ENCODE measurements at regions not wholly inside any gene's neighbourhood (a gene's known extent, or its start where the extent isn't known, plus 50 kb on each side); places are given as distances from the start of the nearest gene placed in this dataset.

- peaks cover 4% of the 10 kb centered on the region for H3K4me1 Mint-ChIP-seq (ENCODE audit: low read depth)
- peaks cover 12% of the 10 kb centered on the region for H3K27me3 Mint-ChIP-seq (ENCODE audit: low read depth)
- no peak overlapping the region for H3K27ac Mint-ChIP-seq
- H3K36me3 Mint-ChIP-seq (ENCODE audit: low read depth): no peaks in the 10 kb centered on the region
- H3K4me3 Mint-ChIP-seq: no peak overlapping the region
- H3K9me3 Mint-ChIP-seq: no peaks in the 10 kb centered on the region
These were observed 151.9 kb upstream of the TLE3 start for GRCh38 chr15:70249616-70250015.

- H3K27me3 Mint-ChIP-seq (ENCODE audit: low read depth): peaks cover 19% of the 10 kb centered on the region
- peak overlapping the region; percentile 38 for H3K27ac Mint-ChIP-seq
These were observed 150.7 kb upstream of the TLE3 start for GRCh38 chr15:70248116-70249025.

GRCh38 chr15:70247281-70247680 is 149.6 kb upstream of the TLE3 start:
- H3K27me3 Mint-ChIP-seq (ENCODE audit: low read depth): peaks cover 19% of the 10 kb centered on the region
- H3K4me1 Mint-ChIP-seq (ENCODE audit: low read depth): peaks cover 12% of the 10 kb centered on the region
- H3K27ac Mint-ChIP-seq: no peak overlapping the region
- H3K4me3 Mint-ChIP-seq: no peak overlapping the region
- H3K9me3 Mint-ChIP-seq: no peaks in the 10 kb centered on the region
- H3K36me3 Mint-ChIP-seq (ENCODE audit: low read depth): no peaks in the 10 kb centered on the region

More at GRCh38 chr15:70248116-70249025, 150.7 kb upstream of the TLE3 start:
- peaks cover 4% of the 10 kb centered on the region for H3K4me1 Mint-ChIP-seq (ENCODE audit: low read depth)
- no peak overlapping the region for H3K4me3 Mint-ChIP-seq
- H3K36me3 Mint-ChIP-seq (ENCODE audit: low read depth): no peaks in the 10 kb centered on the region
- no peaks in the 10 kb centered on the region for H3K9me3 Mint-ChIP-seq

- Mint-ChIP-seq H3K4me3 (no peak overlapping the region), H3K36me3 (ENCODE audit: low read depth) (no peaks in the 10 kb centered on the region), H3K27me3 (ENCODE audit: low read depth) (peaks cover 19% of the 10 kb centered on the region), H3K4me1 (ENCODE audit: low read depth) (peaks cover 14% of the 10 kb centered on the region), H3K9me3 (no peaks in the 10 kb centered on the region), H3K27ac (no peak overlapping the region)
These were observed 149.0 kb upstream of the TLE3 start for GRCh38 chr15:70246623-70247220.

GRCh38 chr15:70245932-70246622 is 148.4 kb upstream of the TLE3 start:
- H3K4me1 Mint-ChIP-seq (ENCODE audit: low read depth): peaks cover 16% of the 10 kb centered on the region
- H3K27me3 Mint-ChIP-seq (ENCODE audit: low read depth): peaks cover 19% of the 10 kb centered on the region
- H3K4me3 Mint-ChIP-seq: no peak overlapping the region
- H3K27ac Mint-ChIP-seq: no peak overlapping the region
- no peaks in the 10 kb centered on the region for H3K36me3 Mint-ChIP-seq (ENCODE audit: low read depth)
- H3K9me3 Mint-ChIP-seq: no peaks in the 10 kb centered on the region

- H3K9me3 Mint-ChIP-seq: no peaks in the 10 kb centered on the region
- peaks cover 25% of the 10 kb centered on the region for H3K27me3 Mint-ChIP-seq (ENCODE audit: low read depth)
- no peak overlapping the region for H3K4me3 Mint-ChIP-seq
- no peak overlapping the region for H3K27ac Mint-ChIP-seq
- H3K36me3 Mint-ChIP-seq (ENCODE audit: low read depth): no peaks in the 10 kb centered on the region
- H3K4me1 Mint-ChIP-seq (ENCODE audit: low read depth): peaks cover 22% of the 10 kb centered on the region
These were observed 147.3 kb upstream of the TLE3 start for GRCh38 chr15:70244978-70245542.

GRCh38 chr15:70243686-70244540 is 146.2 kb upstream of the TLE3 start:
- Mint-ChIP-seq H3K27ac (peak overlapping the region; percentile 34), H3K4me1 (ENCODE audit: low read depth) (peaks cover 24% of the 10 kb centered on the region)

GRCh38 chr15:70242951-70243685 is 145.4 kb upstream of the TLE3 start:
- Mint-ChIP-seq H3K4me3 (no peak overlapping the region), H3K27ac (no peak overlapping the region), H3K9me3 (no peaks in the 10 kb centered on the region), H3K27me3 (ENCODE audit: low read depth) (peaks cover 38% of the 10 kb centered on the region), H3K36me3 (ENCODE audit: low read depth) (no peaks in the 10 kb centered on the region), H3K4me1 (ENCODE audit: low read depth) (peaks cover 23% of the 10 kb centered on the region)

More at GRCh38 chr15:70243686-70244540, 146.2 kb upstream of the TLE3 start:
- Mint-ChIP-seq H3K27me3 (ENCODE audit: low read depth) (peaks cover 32% of the 10 kb centered on the region), H3K4me3 (no peak overlapping the region), H3K9me3 (no peaks in the 10 kb centered on the region), H3K36me3 (ENCODE audit: low read depth) (no peaks in the 10 kb centered on the region)

GRCh38 chr15:70241561-70242320 is 144.0 kb upstream of the TLE3 start:
- Mint-ChIP-seq H3K4me1 (ENCODE audit: low read depth) (peaks cover 26% of the 10 kb centered on the region), H3K27me3 (ENCODE audit: low read depth) (peaks cover 49% of the 10 kb centered on the region), H3K27ac (peak overlapping the region; percentile 27)

GRCh38 chr15:70240820-70241430 is 143.2 kb upstream of the TLE3 start:
- no peak overlapping the region for H3K27ac Mint-ChIP-seq
- no peaks in the 10 kb centered on the region for H3K9me3 Mint-ChIP-seq
- peaks cover 52% of the 10 kb centered on the region for H3K27me3 Mint-ChIP-seq (ENCODE audit: low read depth)
- H3K4me1 Mint-ChIP-seq (ENCODE audit: low read depth): peaks cover 26% of the 10 kb centered on the region
- no peaks in the 10 kb centered on the region for H3K36me3 Mint-ChIP-seq (ENCODE audit: low read depth)
- no peak overlapping the region for H3K4me3 Mint-ChIP-seq

More at GRCh38 chr15:70241561-70242320, 144.0 kb upstream of the TLE3 start:
- H3K9me3 Mint-ChIP-seq: no peaks in the 10 kb centered on the region
- H3K36me3 Mint-ChIP-seq (ENCODE audit: low read depth): no peaks in the 10 kb centered on the region
- H3K4me3 Mint-ChIP-seq: no peak overlapping the region

GRCh38 chr15:70240082-70240481 is 142.4 kb upstream of the TLE3 start:
- H3K27me3 Mint-ChIP-seq (ENCODE audit: low read depth): peaks cover 57% of the 10 kb centered on the region
- H3K4me1 Mint-ChIP-seq (ENCODE audit: low read depth): peaks cover 26% of the 10 kb centered on the region
- no peak overlapping the region for H3K27ac Mint-ChIP-seq
- no peak overlapping the region for H3K4me3 Mint-ChIP-seq
- peaks cover 2% of the 10 kb centered on the region for H3K36me3 Mint-ChIP-seq (ENCODE audit: low read depth)
- H3K9me3 Mint-ChIP-seq: no peaks in the 10 kb centered on the region

GRCh38 chr15:70238917-70239316 is 141.2 kb upstream of the TLE3 start:
- H3K27me3 Mint-ChIP-seq (ENCODE audit: low read depth): peaks cover 59% of the 10 kb centered on the region
- peak overlapping the region; percentile 27 for H3K27ac Mint-ChIP-seq
- peaks cover 37% of the 10 kb centered on the region for H3K4me1 Mint-ChIP-seq (ENCODE audit: low read depth)
- no peaks in the 10 kb centered on the region for H3K9me3 Mint-ChIP-seq
- peaks cover 2% of the 10 kb centered on the region for H3K36me3 Mint-ChIP-seq (ENCODE audit: low read depth)
- no peak overlapping the region for H3K4me3 Mint-ChIP-seq
